Mesenchymal stem cell (in vitro differentiated cells and primary cell): ENCODE measurements at regions not wholly inside any gene's neighbourhood (a gene's known extent, or its start where the extent isn't known, plus 50 kb on each side); places are given as distances from the start of the nearest gene placed in this dataset.

Source experiments
- DNase-seq: peaks from one replicate; pipeline ENCODE4 v3.0.0-alpha.2; 2013
- H2AFZ ChIP-seq: one replicate; pipeline ENCODE4 v1.6.1; 2013; ENCODE audit warnings: low read depth, mild to moderate bottlenecking, control low read depth, inconsistent platforms, low read length, moderate library complexity
- H2AK5ac ChIP-seq: 2 replicates; pipeline ENCODE4 v1.6.1; 2013; ENCODE audit warnings: low read length, moderate library complexity, mild to moderate bottlenecking, inconsistent platforms; ENCODE audit not compliant: severe bottlenecking
- H2BK120ac ChIP-seq: one replicate; pipeline ENCODE4 v1.6.1; 2013; ENCODE audit warnings: low read depth, mild to moderate bottlenecking, inconsistent platforms, low read length, moderate library complexity
- H2BK12ac ChIP-seq, 2 experiments: one replicate each; pipeline ENCODE4 v1.6.1; 2013; ENCODE audit warnings: inconsistent platforms in 2 of 2, low read length in 2 of 2, mild to moderate bottlenecking in 2 of 2, moderate library complexity in 2 of 2, control low read depth in 1 of 2
- H2BK15ac ChIP-seq: one replicate; pipeline ENCODE4 v1.6.1; 2013; ENCODE audit warnings: mild to moderate bottlenecking, low read depth, inconsistent platforms; ENCODE audit not compliant: poor library complexity, severe bottlenecking
- H2BK5ac ChIP-seq: 2 replicates; pipeline ENCODE4 v1.6.1; 2013; ENCODE audit warnings: low read depth, mild to moderate bottlenecking, low read length, control low read depth, inconsistent platforms; ENCODE audit not compliant: poor library complexity, severe bottlenecking
- H3K14ac ChIP-seq, 2 experiments: one replicate each; pipeline ENCODE4 v1.6.1; 2013; ENCODE audit warnings: inconsistent platforms in 2 of 2, low read length in 2 of 2, control low read depth in 1 of 2, mild to moderate bottlenecking in 1 of 2, moderate library complexity in 1 of 2
- H3K18ac ChIP-seq, 2 experiments: one replicate each; pipeline ENCODE4 v1.6.1; 2013; ENCODE audit warnings: inconsistent platforms in 2 of 2, low read length in 2 of 2, control low read depth in 1 of 2, low read depth in 1 of 2, mild to moderate bottlenecking in 1 of 2
- H3K23ac ChIP-seq, 2 experiments: one replicate each; pipeline ENCODE4 v1.6.1; 2013; ENCODE audit warnings: inconsistent platforms in 2 of 2, low read length in 2 of 2, mild to moderate bottlenecking in 2 of 2, moderate library complexity in 2 of 2, control low read depth in 1 of 2
- H3K27ac ChIP-seq: 2 replicates; pipeline ENCODE4 v1.5.1; 2013; ENCODE audit warnings: mild to moderate bottlenecking, moderate library complexity, low read length, control low read depth, inconsistent platforms; ENCODE audit not compliant: poor library complexity, severe bottlenecking
- H3K27me3 ChIP-seq, 2 experiments: 2 replicates each; pipeline versions ENCODE4 v1.6.1 to v1.7.0; 2013; ENCODE audit warnings: low read length in 2 of 2, mild to moderate bottlenecking in 2 of 2, moderate library complexity in 2 of 2, control low read depth in 1 of 2, inconsistent platforms in 1 of 2; ENCODE audit not compliant: control insufficient read depth in 1 of 2, insufficient read depth in 1 of 2
- H3K36me3 ChIP-seq, 2 experiments: 2 replicates each; pipeline versions ENCODE4 v1.6.1 to v1.7.0; 2013; ENCODE audit warnings: low read length in 2 of 2, control low read depth in 1 of 2, inconsistent platforms in 1 of 2, low read depth in 1 of 2, mild to moderate bottlenecking in 1 of 2; ENCODE audit not compliant: insufficient read depth in 2 of 2, control insufficient read depth in 1 of 2
- H3K4ac ChIP-seq, 2 experiments: one replicate each; pipeline ENCODE4 v1.6.1; 2013; ENCODE audit warnings: inconsistent platforms in 2 of 2, low read length in 2 of 2, mild to moderate bottlenecking in 2 of 2, moderate library complexity in 2 of 2, control low read depth in 1 of 2, low read depth in 1 of 2
- H3K4me1 ChIP-seq: 2 replicates; pipeline ENCODE4 v1.6.1; 2013; ENCODE audit warnings: low read depth, low read length, control low read depth; ENCODE audit not compliant: control insufficient read depth, insufficient read depth
- H3K4me2 ChIP-seq: 2 replicates; pipeline ENCODE4 v1.6.1; 2013; ENCODE audit warnings: low read length, mild to moderate bottlenecking, inconsistent platforms; ENCODE audit not compliant: poor library complexity, severe bottlenecking
- H3K4me3 ChIP-seq, 2 experiments: 2 replicates each; pipeline versions ENCODE4 v1.5.1 to v1.7.0; 2013; ENCODE audit warnings: low read length in 2 of 2, mild to moderate bottlenecking in 2 of 2, control low read depth in 1 of 2, low read depth in 1 of 2; ENCODE audit not compliant: insufficient read depth in 1 of 2
- H3K79me1 ChIP-seq: replicated peaks from 2 replicates; pipeline ENCODE4 v1.6.1; 2013; ENCODE audit warnings: mild to moderate bottlenecking, control low read depth, low read length, inconsistent platforms; ENCODE audit not compliant: poor library complexity, severe bottlenecking
- H3K9ac ChIP-seq: 2 replicates; pipeline ENCODE4 v1.7.0; 2013; ENCODE audit warnings: mild to moderate bottlenecking, low read length, moderate library complexity
- H3K9me3 ChIP-seq: 2 replicates; pipeline ENCODE4 v1.7.0; 2013; ENCODE audit warnings: mild to moderate bottlenecking, low read length; ENCODE audit not compliant: control insufficient read depth
- H4K8ac ChIP-seq: one replicate; pipeline ENCODE4 v1.6.1; 2013; ENCODE audit warnings: inconsistent platforms, mild to moderate bottlenecking, low read length, moderate library complexity
- H4K91ac ChIP-seq: one replicate; pipeline ENCODE4 v1.6.1; 2013; ENCODE audit warnings: mild to moderate bottlenecking, low read length, inconsistent platforms
- WGBS: methylation state at CpG from one replicate; pipeline ENCODE4 v1.1.7; 2013; ENCODE audit warnings: mixed read lengths; 5-methylcytosine and 5-hydroxymethylcytosine counted together

DNA sequence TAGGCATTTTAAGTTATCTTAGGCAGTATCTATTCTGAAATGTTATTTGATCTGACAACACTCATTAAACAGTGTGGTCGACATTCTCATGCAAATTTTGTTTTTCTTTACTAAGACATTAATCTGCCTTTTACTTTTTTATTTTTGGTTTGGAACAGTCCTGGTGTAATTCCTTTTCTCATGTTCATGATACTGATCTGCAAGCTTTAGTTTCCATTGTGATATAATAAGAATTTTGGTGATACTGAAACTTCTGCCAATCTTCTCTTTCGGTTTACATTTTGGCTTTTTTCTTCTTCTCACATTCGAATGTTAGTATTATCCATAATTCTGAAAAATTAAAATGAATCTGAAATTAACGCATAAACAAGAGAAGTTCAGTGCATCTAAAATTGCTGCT lies 281.9 kb upstream of the MTPN start:
- DNase-seq: no peak
- H3K27ac ChIP-seq: no peak overlapping the region
- H3K9me3 ChIP-seq: peaks cover 48% of the 10 kb centered on the region
- H3K14ac ChIP-seq: no peak overlapping the region
- no peak overlapping the region for H2AK5ac ChIP-seq
- no peaks in the 10 kb centered on the region for H3K4me1 ChIP-seq
- no peaks in the 10 kb centered on the region for H3K27me3 ChIP-seq
- H3K36me3 ChIP-seq: no peaks in the 10 kb centered on the region
- WGBS: no CpG with 5 or more reads among the region's 4 CpGs
- H2BK15ac ChIP-seq: no peak overlapping the region
- no peak overlapping the region for H3K4me3 ChIP-seq
- H2AFZ ChIP-seq: no peak overlapping the region
- no peak overlapping the region for H2BK5ac ChIP-seq
- no peak overlapping the region for H2BK120ac ChIP-seq
- no peak overlapping the region for H3K4ac ChIP-seq
- no peak overlapping the region for H2BK12ac ChIP-seq
- no peak overlapping the region for H4K91ac ChIP-seq
- no peaks in the 10 kb centered on the region for H3K79me1 ChIP-seq
- H3K4me2 ChIP-seq: no peak overlapping the region
- H3K23ac ChIP-seq: no peak overlapping the region
- no peak overlapping the region for H4K8ac ChIP-seq
- H3K18ac ChIP-seq: no peak overlapping the region
- H3K9ac ChIP-seq: no peak overlapping the region

DNA sequence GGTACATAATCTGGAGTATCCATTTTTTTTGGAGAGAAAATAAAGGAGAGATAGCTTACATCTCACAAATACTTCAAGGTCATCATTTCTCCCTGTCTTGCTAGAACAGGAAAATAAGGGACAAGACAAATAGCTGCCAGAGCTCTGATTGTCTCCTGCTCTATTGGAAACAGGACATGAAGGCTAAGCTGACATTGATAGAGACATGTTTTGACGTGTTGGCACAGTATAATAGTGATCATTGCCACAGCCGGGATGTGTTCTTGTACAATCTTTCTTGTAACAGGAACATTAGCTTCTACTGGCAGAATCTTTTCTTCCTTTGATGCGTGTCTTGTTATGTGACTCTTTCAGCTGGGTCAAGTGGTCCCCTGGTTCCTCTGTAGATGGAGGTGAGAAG lies 279.3 kb upstream of the MTPN start:
- H3K9me3 ChIP-seq: peaks cover 40% of the 10 kb centered on the region
- H3K4me3 ChIP-seq: no peak overlapping the region
- no peak overlapping the region for H3K23ac ChIP-seq
- no peak overlapping the region for H2BK12ac ChIP-seq
- no peak overlapping the region for H2AK5ac ChIP-seq
- no peaks in the 10 kb centered on the region for H3K36me3 ChIP-seq
- H3K4me2 ChIP-seq: no peak overlapping the region
- H4K8ac ChIP-seq: no peak overlapping the region
- H2BK5ac ChIP-seq: no peak overlapping the region
- no peaks in the 10 kb centered on the region for H3K27me3 ChIP-seq
- no peak overlapping the region for H2BK120ac ChIP-seq
- no peak overlapping the region for H3K9ac ChIP-seq
- no peak overlapping the region for H3K18ac ChIP-seq
- H4K91ac ChIP-seq: no peak overlapping the region
- no peak overlapping the region for H3K27ac ChIP-seq
- H2AFZ ChIP-seq: no peak overlapping the region
- WGBS: 89% methylated on average over 3 of the region's 3 CpGs
- no peaks in the 10 kb centered on the region for H3K79me1 ChIP-seq
- no peak overlapping the region for H2BK15ac ChIP-seq
- H3K4me1 ChIP-seq: no peaks in the 10 kb centered on the region
- no peak for DNase-seq
- no peak overlapping the region for H3K14ac ChIP-seq
- H3K4ac ChIP-seq: no peak overlapping the region

DNA sequence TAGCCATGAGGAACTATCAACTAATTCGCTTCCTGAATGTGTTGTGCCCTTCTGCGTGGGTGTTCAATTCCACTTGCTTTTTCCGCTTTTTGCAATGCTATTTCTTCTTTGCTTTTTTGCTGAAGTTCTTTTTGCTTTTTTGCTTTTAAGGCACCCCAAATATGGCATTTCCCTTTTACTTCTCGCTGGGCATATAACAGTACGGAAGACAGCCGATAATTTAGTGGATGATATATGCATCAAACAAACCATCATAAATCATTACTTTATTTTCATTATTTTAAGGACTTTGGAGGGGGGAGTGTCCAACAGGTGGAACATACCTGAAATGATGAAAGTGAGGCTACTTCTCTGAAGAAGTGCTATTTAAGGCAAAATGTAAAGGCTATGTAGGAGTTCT lies 277.0 kb upstream of the MTPN start:
- H3K18ac ChIP-seq: no peak overlapping the region
- H3K4me1 ChIP-seq: no peaks in the 10 kb centered on the region
- no peak overlapping the region for H2AFZ ChIP-seq
- no peak overlapping the region for H3K4me3 ChIP-seq
- H2BK5ac ChIP-seq: no peak overlapping the region
- H3K27me3 ChIP-seq: no peaks in the 10 kb centered on the region
- H2BK12ac ChIP-seq: no peak overlapping the region
- no peak overlapping the region for H2BK15ac ChIP-seq
- H3K9ac ChIP-seq: no peak overlapping the region
- H3K36me3 ChIP-seq: no peaks in the 10 kb centered on the region
- WGBS: 56% methylated on average over 4 of the region's 6 CpGs
- no peak for DNase-seq
- no peak overlapping the region for H4K8ac ChIP-seq
- H2BK120ac ChIP-seq: no peak overlapping the region
- H2AK5ac ChIP-seq: no peak overlapping the region
- no peak overlapping the region for H3K4me2 ChIP-seq
- no peaks in the 10 kb centered on the region for H3K79me1 ChIP-seq
- no peak overlapping the region for H4K91ac ChIP-seq
- no peak overlapping the region for H3K27ac ChIP-seq
- H3K23ac ChIP-seq: no peak overlapping the region
- H3K14ac ChIP-seq: no peak overlapping the region
- H3K4ac ChIP-seq: no peak overlapping the region
- peaks cover 29% of the 10 kb centered on the region for H3K9me3 ChIP-seq

DNA sequence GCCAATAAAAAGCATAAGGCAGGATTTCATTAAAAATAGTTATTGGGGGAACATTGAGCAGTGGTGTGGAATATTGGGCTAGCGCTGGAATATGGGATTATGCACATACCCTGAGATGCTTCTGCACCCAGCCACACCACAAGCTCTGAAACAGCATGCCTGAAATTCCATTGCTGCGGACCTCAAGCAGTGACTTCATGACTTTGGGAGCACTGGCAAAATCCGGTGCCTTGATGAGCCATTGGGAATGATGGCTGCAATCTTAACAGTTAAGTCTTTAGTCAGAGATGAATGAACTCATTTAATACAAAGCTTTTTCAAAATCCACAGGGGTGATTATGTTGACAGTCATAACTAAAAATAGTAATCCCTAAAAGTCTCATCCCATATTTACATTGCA lies 274.7 kb upstream of the MTPN start:
- Histone ChIP-seq H3K36me3 (no peaks in the 10 kb centered on the region), H4K8ac (no peak overlapping the region), H2AFZ (no peak overlapping the region), H3K23ac (no peak overlapping the region), H3K27ac (no peak overlapping the region), H2BK15ac (no peak overlapping the region), H3K9ac (no peak overlapping the region), H3K27me3 (no peaks in the 10 kb centered on the region), H2BK12ac (no peak overlapping the region), H3K4me2 (no peak overlapping the region), H3K14ac (peak overlapping the region in 1 of 2 experiments; percentile 55), H2BK5ac (no peak overlapping the region), H3K4me1 (no peaks in the 10 kb centered on the region), H4K91ac (no peak overlapping the region), H2AK5ac (no peak overlapping the region), H2BK120ac (no peak overlapping the region), H3K79me1 (no peaks in the 10 kb centered on the region), H3K18ac (no peak overlapping the region), H3K4ac (no peak overlapping the region), H3K4me3 (no peak overlapping the region), H3K9me3 (peaks cover 17% of the 10 kb centered on the region)
- WGBS: 63% methylated on average over 2 of the region's 3 CpGs
- DNase-seq: no peak
